ENCODE measurements at regions not wholly inside any gene's neighbourhood (a gene's known extent, or its start where the extent isn't known, plus 50 kb on each side); places are given as distances from the start of the nearest gene placed in this dataset.

GRCh38 chr5:4772591-4772990 is 367.5 kb upstream of the ADAMTS16 start:
- H3K4me1 Mint-ChIP-seq: no peaks in the 10 kb centered on the region
- no peak overlapping the region for H3K14ac ChIP-seq (ENCODE audit: insufficient read depth, low read length)
- H2AK5ac ChIP-seq (ENCODE audit: insufficient read length, low read length): no peak overlapping the region
- no peak overlapping the region for H2BK20ac ChIP-seq (ENCODE audit: low read depth, low read length, poor library complexity, severe bottlenecking)
- H3K36me3 Mint-ChIP-seq (ENCODE audit: insufficient read depth in 1 of 3, low read depth in 3 of 3): no peaks in the 10 kb centered on the region
- H3K9ac ChIP-seq (ENCODE audit: extremely low read depth, insufficient read length, low read length): no peak overlapping the region
- DNase-seq: no peak
- H3K27me3 ChIP-seq (ENCODE audit: insufficient read depth, low read length): no peaks in the 10 kb centered on the region
- H3K4me2 ChIP-seq (ENCODE audit: insufficient read depth, insufficient read length, low read length): no peak overlapping the region
- H3K4ac ChIP-seq (ENCODE audit: low read depth, low read length): no peak overlapping the region
- H3K4me1 ChIP-seq (ENCODE audit: insufficient read depth, low read length): no peaks in the 10 kb centered on the region
- H3K9me3 Mint-ChIP-seq: peaks cover 7 to 10% of the 10 kb centered on the region in 2 experiments; a peak in 4 of 5 replicates
- H3K4me3 Mint-ChIP-seq: no peak overlapping the region
- no peak for TF ChIP-seq CTCF (conservative IDR thresholded peaks at IDR 0.05)
- no peak overlapping the region for H2AFZ ChIP-seq (ENCODE audit: low read length)
- no peak overlapping the region for H2BK120ac ChIP-seq (ENCODE audit: low read depth, low read length, poor library complexity, severe bottlenecking)
- H3K27me3 Mint-ChIP-seq (ENCODE audit: low read depth): no peaks in the 10 kb centered on the region; the same call in 1 of the 2 replicates
- H3K9me3 ChIP-seq (ENCODE audit: control insufficient read depth, low read depth, low read length): no peaks in the 10 kb centered on the region
- WGBS (ENCODE audit: extremely low coverage, insufficient read length, low lambda C conversion rate): no CpG with 5 or more reads among the region's 1 CpG
- no peaks in the 10 kb centered on the region for H3K79me2 ChIP-seq (ENCODE audit: insufficient read depth, low read length)
- no peak overlapping the region for H3K27ac ChIP-seq (ENCODE audit: insufficient read length, low read depth, low read length)
- H3K18ac ChIP-seq (ENCODE audit: insufficient read length, low read depth, low read length): no peak overlapping the region
- no peak overlapping the region for H3K56ac ChIP-seq (ENCODE audit: insufficient read length, low read depth, low read length)
- no peak overlapping the region for H4K91ac ChIP-seq (ENCODE audit: insufficient read length, low read depth, low read length)
- no peak overlapping the region for H2BK12ac ChIP-seq (ENCODE audit: insufficient read length, low read depth, low read length)
- no peak overlapping the region for H4K8ac ChIP-seq (replicated peaks; ENCODE audit: insufficient read length, low read depth, low read length)
- H4K20me1 ChIP-seq (ENCODE audit: control insufficient read depth, insufficient read depth, insufficient read length): no peaks in the 10 kb centered on the region
- H3K23me2 ChIP-seq (ENCODE audit: insufficient read length, low read depth, low read length, poor library complexity, severe bottlenecking): no peaks in the 10 kb centered on the region
- no peak overlapping the region for H4K5ac ChIP-seq (ENCODE audit: insufficient read length, low read depth, low read length)
- no peak overlapping the region for H3K23ac ChIP-seq (ENCODE audit: insufficient read length, low read depth, low read length)
- H3K79me1 ChIP-seq (ENCODE audit: insufficient read depth, low read depth, low read length, poor library complexity, severe bottlenecking): no peaks in the 10 kb centered on the region
- H3T11ph ChIP-seq (ENCODE audit: low read length): no peak overlapping the region
- H3K27ac Mint-ChIP-seq: no peak overlapping the region
- H2BK5ac ChIP-seq (ENCODE audit: insufficient read length, low read length): no peak overlapping the region
- no peak overlapping the region for H2BK15ac ChIP-seq (ENCODE audit: low read depth, low read length)

Data from H9 (cell line).